K562 (cell line): ENCODE measurements at regions not wholly inside any gene's neighbourhood (a gene's known extent, or its start where the extent isn't known, plus 50 kb on each side); places are given as distances from the start of the nearest gene placed in this dataset.

ENCODE experiments used
- ATAC-seq: fragments of 200-7000 bp; cut with Tn5 transposase; 3 replicates; pipeline ENCODE4 v1.9.1; 2020; ENCODE audit warnings: moderate library complexity
- BruUV-seq: library from RNA; stranded (reverse); fragments of 400-500 nt; replicated peaks from 2 replicates; lab custom pipeline; 2021; lab: Mats Ljungman, UMichigan
- CTCF ChIA-PET: fragments of 300-600 bp; formaldehyde crosslinking; extraction: SDS; loops from one replicate; lab custom pipeline; 2021; ENCODE audit warnings: low intra/inter-chr PET ratio; lab: Yijun Ruan, JAX
- POLR2A ChIA-PET: fragments of 300-600, 350-650 bp; sonication (Branson Sonifier 250); formaldehyde crosslinking; extraction: SDS; loops from one replicate; lab custom pipeline; 2021; ENCODE audit warnings: antibody characterized with exemption, inconsistent platforms; lab: Yijun Ruan, JAX
- DNase-seq, 4 experiments: peaks; one replicate each; pipeline versions ENCODE4 v3.0.0 to v3.0.0-alpha.2; 2011 to 2018; ENCODE audit warnings: low spot score in 3 of 4, mixed read lengths in 3 of 4; ENCODE audit errors: extremely low read depth in 1 of 4
- FAIRE-seq: peaks from 2 replicates; lab custom pipeline; 2011; peaks lifted over from hg19 to GRCh38; lab: Jason Lieb, UNC
- H2AFZ ChIP-seq: 2 replicates; pipeline ENCODE4 v1.6.0; 2011; ENCODE audit warnings: low read depth, low read length, control low read depth, inconsistent platforms
- H3K27ac ChIP-seq: fragments of 200-600 bp; 3 replicates; pipeline ENCODE4 v1.8.0; 2011; ENCODE audit warnings: low read depth, mild to moderate bottlenecking, control low read depth, inconsistent platforms, low read length, moderate library complexity, mixed read lengths; ENCODE audit errors: extremely low read depth
- H3K27me3 ChIP-seq, 2 experiments: fragments of 300-600 bp in 1 of 2; 2 replicates in 1 of 2; 3 replicates in 1 of 2; pipeline versions ENCODE4 v1.6.0 to v1.8.0; 2011; ENCODE audit warnings: inconsistent platforms in 2 of 2, low read length in 2 of 2, mild to moderate bottlenecking in 1 of 2, mixed read lengths in 1 of 2, moderate library complexity in 1 of 2; ENCODE audit not compliant: control insufficient read depth in 2 of 2, insufficient read depth in 2 of 2
- H3K36me3 ChIP-seq: fragments of 300-600 bp; 3 replicates; pipeline ENCODE4 v1.8.0; 2011; ENCODE audit warnings: mild to moderate bottlenecking, low read length, inconsistent platforms; ENCODE audit not compliant: control insufficient read depth, insufficient read depth
- H3K4me1 ChIP-seq, 2 experiments: fragments of 200-600 bp in 1 of 2; replicated peaks in 1 of 2; 2 replicates in 1 of 2; 3 replicates in 1 of 2; pipeline versions ENCODE4 v1.5.1 to v1.8.0; 2011; ENCODE audit warnings: inconsistent platforms in 2 of 2, low read length in 2 of 2, mild to moderate bottlenecking in 1 of 2, mixed read lengths in 1 of 2, moderate library complexity in 1 of 2; ENCODE audit not compliant: control insufficient read depth in 2 of 2, insufficient read depth in 2 of 2
- H3K4me2 ChIP-seq: 2 replicates; pipeline ENCODE4 v1.6.1; 2011; ENCODE audit warnings: low read length, control low read depth, inconsistent platforms, mixed read lengths; ENCODE audit not compliant: insufficient read depth
- H3K4me3 ChIP-seq: fragments of 200-600 bp; sonication (generic), shearing (Covaris generic); 2 replicates; pipeline ENCODE4 v1.5.1; 2016; ENCODE audit warnings: control low read depth, inconsistent platforms
- H3K79me2 ChIP-seq: fragments of 200-600 bp; 3 replicates; pipeline ENCODE4 v1.8.0; 2011; ENCODE audit warnings: low read length, inconsistent platforms; ENCODE audit not compliant: control insufficient read depth, insufficient read depth
- H3K9ac ChIP-seq, 2 experiments: 2 replicates each; pipeline versions ENCODE4 v1.6.0 to v1.6.1; 2011; ENCODE audit warnings: low read depth in 2 of 2, low read length in 2 of 2, control low read depth in 1 of 2, inconsistent platforms in 1 of 2, mild to moderate bottlenecking in 1 of 2, mixed read lengths in 1 of 2; ENCODE audit not compliant: insufficient read depth in 1 of 2
- H3K9me1 ChIP-seq: one replicate; pipeline ENCODE4 v1.6.0; 2011; ENCODE audit warnings: inconsistent platforms, mild to moderate bottlenecking, low read length, moderate library complexity; ENCODE audit not compliant: control insufficient read depth, insufficient read depth
- H3K9me3 ChIP-seq: replicated peaks from 2 replicates; pipeline ENCODE4 v1.5.1; 2011; ENCODE audit warnings: low read depth, low read length, inconsistent platforms; ENCODE audit not compliant: control insufficient read depth, insufficient read depth
- H4K20me1 ChIP-seq: replicated peaks from 2 replicates; pipeline ENCODE4 v1.6.1; 2011; ENCODE audit warnings: low read length, inconsistent platforms, mixed read lengths; ENCODE audit not compliant: control insufficient read depth, insufficient read depth
- ARID2 ChIP-seq: fragments of 450-650 bp; IDR thresholded peaks from 2 replicates; pipeline ENCODE4 v1.6.1; 2017; ENCODE audit warnings: antibody characterized with exemption, mild to moderate bottlenecking
- CLOCK ChIP-seq: fragments of 250-450 bp; sonication (Bioruptor Pico); IDR thresholded peaks from 2 replicates; pipeline ENCODE4 v1.4.0; 2020; ENCODE audit warnings: mild to moderate bottlenecking, moderate library complexity, borderline replicate concordance
- ELK1 ChIP-seq: sonication (generic); formaldehyde crosslinking; IDR thresholded peaks from 2 replicates; pipeline ENCODE4 v1.8.1; 2022; ENCODE audit warnings: missing genetic modification reagents
- FOSL1 ChIP-seq: fragments of 200-800 bp; sonication (Bioruptor generic); conservative IDR thresholded peaks from 2 replicates; pipeline ENCODE4 v1.6.1; 2016; ENCODE audit warnings: missing genetic modification characterization, missing compliant biosample characterization
- HDAC6 ChIP-seq: IDR thresholded peaks from 2 replicates; pipeline ENCODE4 v1.6.1; 2012; ENCODE audit warnings: low read depth, mild to moderate bottlenecking, control low read depth, inconsistent platforms, low read length, moderate library complexity
- HNRNPL ChIP-seq: fragments of 200-400 bp; formaldehyde crosslinking; IDR thresholded peaks from 2 replicates; pipeline ENCODE4 v1.6.1; 2017; ENCODE audit warnings: low read depth, mild to moderate bottlenecking, low read length
- OTX1 ChIP-seq: fragments of 450-650 bp; formaldehyde crosslinking; IDR thresholded peaks from 2 replicates; pipeline ENCODE4 v1.4.0; 2022; ENCODE audit warnings: mild to moderate bottlenecking
- PHF8 ChIP-seq: fragments of 200-600 bp; sonication (generic); IDR thresholded peaks from 2 replicates; pipeline ENCODE4 v1.6.1; 2012; ENCODE audit warnings: mixed run types, mild to moderate bottlenecking, inconsistent platforms, low read length, moderate library complexity, borderline replicate concordance
- SAFB2 ChIP-seq: fragments of 200-400 bp; formaldehyde crosslinking; IDR thresholded peaks from 2 replicates; pipeline ENCODE4 v1.6.1; 2018; ENCODE audit warnings: borderline replicate concordance, low read length, low read depth, moderate library complexity; ENCODE audit not compliant: severe bottlenecking
- TGIF2 ChIP-seq: sonication (generic); formaldehyde crosslinking; IDR thresholded peaks from 2 replicates; pipeline ENCODE4 v1.8.1; 2022; ENCODE audit warnings: mild to moderate bottlenecking, missing genetic modification reagents, moderate library complexity
- ZNF121 ChIP-seq: sonication (generic); formaldehyde crosslinking; conservative IDR thresholded peaks from 2 replicates; pipeline ENCODE4 v1.8.0; 2022; ENCODE audit warnings: missing genetic modification reagents
- ZNF174 ChIP-seq: fragments of 250-450 bp; sonication (Bioruptor Pico); IDR thresholded peaks from 2 replicates; pipeline ENCODE4 v1.4.0; 2020; ENCODE audit warnings: mild to moderate bottlenecking
- WGBS: fragments of 100-300 bp; shearing (Covaris generic); methylation state at CpG from one replicate; pipeline ENCODE4 v1.1.6; 2016; ENCODE audit warnings: low coverage, mixed read lengths; ENCODE audit not compliant: insufficient coverage; ENCODE audit errors: missing lambda C conversion rate; 5-methylcytosine and 5-hydroxymethylcytosine counted together
- in situ Hi-C: fragments of 300-500 bp; cut with MboI; formaldehyde crosslinking; loops from 4 replicates; pipeline ENCODE4 v1.15.0; 2018; ENCODE audit warnings: inconsistent platforms, mixed read lengths
- intact Hi-C: fragments of 100-400 bp; cut with micrococcal nuclease; formaldehyde crosslinking; loops from 2 replicates; pipeline ENCODE4 v1.14.2; 2022

GRCh38 chr11:34745195-34745594 is 124.3 kb downstream of the EHF start:
- POLR2A ChIA-PET, result no interaction called here
- no peak for ATAC-seq
- no peaks in the 10 kb centered on the region; a peak in 2 of 5 replicates for H3K4me1 ChIP-seq
- H3K9ac ChIP-seq, result no peak overlapping the region
- no peak overlapping the region for H2AFZ ChIP-seq
- DNase-seq, result no peak
- 37% methylated on average over 3 of the region's 3 CpGs for WGBS
- H3K9me1 ChIP-seq, result no peaks in the 10 kb centered on the region
- no peak overlapping the region for H3K4me2 ChIP-seq
- no peak overlapping the region for H3K27ac ChIP-seq
- no peaks in the 10 kb centered on the region for H3K9me3 ChIP-seq
- CTCF ChIA-PET, result no interaction called here
- FAIRE-seq, result no peak
- BruUV-seq, result no TSS peak
- H3K79me2 ChIP-seq, result no peaks in the 10 kb centered on the region
- in situ Hi-C loops (no loop called here), intact Hi-C loops (no loop called here)
- H4K20me1 ChIP-seq, result no peaks in the 10 kb centered on the region
- H3K36me3 ChIP-seq, result no peaks in the 10 kb centered on the region
- H3K27me3 ChIP-seq, result no peaks in the 10 kb centered on the region
- no peak overlapping the region for H3K4me3 ChIP-seq
- TF ChIP-seq OTX1 (CRISPR knock-in tag) (no peak), ELK1 (CRISPR knock-in tag) (no peak), ZNF121 (no peak), SAFB2 (no peak), HNRNPL (no peak), PHF8 (no peak), CLOCK (CRISPR knock-in tag) (no peak), FOSL1 (tag) (no peak), ARID2 (no peak), TGIF2 (CRISPR knock-in tag) (no peak), ZNF174 (CRISPR knock-in tag) (no peak), HDAC6 (no peak)
